ENCODE measurements at regions not wholly inside any gene's neighbourhood (a gene's known extent, or its start where the extent isn't known, plus 50 kb on each side); places are given as distances from the start of the nearest gene placed in this dataset.

GRCh38 chr11:26792941-26793340 is 71.1 kb upstream of the SLC5A12 start:
- ChIA-PET SMC1A (ENCODE audit: uncharacterized antibody, unreplicated experiment) (no interaction called here), CTCF (no interaction called here), RAD21 (ENCODE audit: unreplicated experiment) (no interaction called here), POLR2A (no interaction called here)
- Histone ChIP-seq H3K4me3 (no peak overlapping the region), H2AFZ (ENCODE audit: control insufficient read depth, low read depth, low read length) (no peak overlapping the region), H3K4me1 (ENCODE audit: control insufficient read depth, insufficient read depth, low read length) (no peaks in the 10 kb centered on the region), H3K9ac (ENCODE audit: control insufficient read depth, insufficient read depth, low read length) (no peak overlapping the region), H3K79me2 (ENCODE audit: control insufficient read depth, insufficient read depth, low read length) (no peaks in the 10 kb centered on the region), H3K27me3 (replicated peaks in 1 of 2; ENCODE audit: control insufficient read depth in 2 of 2, insufficient read depth in 2 of 2, low read length in 1 of 2) (no peaks in the 10 kb centered on the region), H4K20me1 (ENCODE audit: control insufficient read depth, insufficient read depth) (no peaks in the 10 kb centered on the region), H3K9me3 (replicated peaks; ENCODE audit: control insufficient read depth, insufficient read depth, low read length) (no peaks in the 10 kb centered on the region), H3K36me3 (ENCODE audit: control insufficient read depth in 2 of 2, insufficient read depth in 2 of 2, low read length in 1 of 2) (no peaks in the 10 kb centered on the region), H3K4me2 (ENCODE audit: control insufficient read depth, insufficient read depth) (no peak overlapping the region), H3K27ac (ENCODE audit: control insufficient read depth, insufficient read depth) (no peak overlapping the region)
- ATAC-seq (no peak), DNase-seq (ENCODE audit: low read depth, low spot score) (no peak), FAIRE-seq (no peak)
- in situ Hi-C loops (cut with MboI), result no loop called here
- intact Hi-C loops (cut with micrococcal nuclease; ENCODE audit: unreplicated experiment), result no loop called here
- no TSS peak for BruUV-seq (replicated peaks)
- no peak for TF ChIP-seq NFYB (IDR thresholded peaks at IDR 0.05; ENCODE audit: insufficient read depth, low read depth, low read length)
- TF ChIP-seq KAT2A (conservative IDR thresholded peaks at IDR 0.05; ENCODE audit: control insufficient read depth, low read depth, low read length), result no peak

GRCh38 chr11:26793487-26793886 is 71.6 kb upstream of the SLC5A12 start:
- POLR2A ChIA-PET, result no interaction called here
- intact Hi-C loops (cut with micrococcal nuclease; ENCODE audit: unreplicated experiment), result no loop called here

More at GRCh38 chr11:26793487-26793886, 71.6 kb upstream of the SLC5A12 start:
- RAD21 ChIA-PET (ENCODE audit: unreplicated experiment), result no interaction called here
- H3K9ac ChIP-seq (ENCODE audit: control insufficient read depth, insufficient read depth, low read length), result no peak overlapping the region
- TF ChIP-seq ZBTB40 (IDR thresholded peaks at IDR 0.05; ENCODE audit: borderline replicate concordance) (no peak), RUNX3 (IDR thresholded peaks at IDR 0.05; ENCODE audit: low read length) (no peak), BCL11A (IDR thresholded peaks at IDR 0.05; ENCODE audit: low read depth, low read length) (no peak), POU2F2 (IDR thresholded peaks at IDR 0.05; ENCODE audit: borderline replicate concordance, low read depth, low read length) (no peak)
- TF ChIP-seq, protein P1, sequence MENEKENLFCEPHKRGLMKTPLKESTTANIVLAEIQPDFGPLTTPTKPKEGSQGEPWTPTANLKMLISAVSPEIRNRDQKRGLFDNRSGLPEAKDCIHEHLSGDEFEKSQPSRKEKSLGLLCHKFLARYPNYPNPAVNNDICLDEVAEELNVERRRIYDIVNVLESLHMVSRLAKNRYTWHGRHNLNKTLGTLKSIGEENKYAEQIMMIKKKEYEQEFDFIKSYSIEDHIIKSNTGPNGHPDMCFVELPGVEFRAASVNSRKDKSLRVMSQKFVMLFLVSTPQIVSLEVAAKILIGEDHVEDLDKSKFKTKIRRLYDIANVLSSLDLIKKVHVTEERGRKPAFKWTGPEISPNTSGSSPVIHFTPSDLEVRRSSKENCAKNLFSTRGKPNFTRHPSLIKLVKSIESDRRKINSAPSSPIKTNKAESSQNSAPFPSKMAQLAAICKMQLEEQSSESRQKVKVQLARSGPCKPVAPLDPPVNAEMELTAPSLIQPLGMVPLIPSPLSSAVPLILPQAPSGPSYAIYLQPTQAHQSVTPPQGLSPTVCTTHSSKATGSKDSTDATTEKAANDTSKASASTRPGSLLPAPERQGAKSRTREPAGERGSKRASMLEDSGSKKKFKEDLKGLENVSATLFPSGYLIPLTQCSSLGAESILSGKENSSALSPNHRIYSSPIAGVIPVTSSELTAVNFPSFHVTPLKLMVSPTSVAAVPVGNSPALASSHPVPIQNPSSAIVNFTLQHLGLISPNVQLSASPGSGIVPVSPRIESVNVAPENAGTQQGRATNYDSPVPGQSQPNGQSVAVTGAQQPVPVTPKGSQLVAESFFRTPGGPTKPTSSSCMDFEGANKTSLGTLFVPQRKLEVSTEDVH (IDR thresholded peaks at IDR 0.05; ENCODE audit: low read depth, partially characterized antibody), result no peak
- TF ChIP-seq, protein P2, sequence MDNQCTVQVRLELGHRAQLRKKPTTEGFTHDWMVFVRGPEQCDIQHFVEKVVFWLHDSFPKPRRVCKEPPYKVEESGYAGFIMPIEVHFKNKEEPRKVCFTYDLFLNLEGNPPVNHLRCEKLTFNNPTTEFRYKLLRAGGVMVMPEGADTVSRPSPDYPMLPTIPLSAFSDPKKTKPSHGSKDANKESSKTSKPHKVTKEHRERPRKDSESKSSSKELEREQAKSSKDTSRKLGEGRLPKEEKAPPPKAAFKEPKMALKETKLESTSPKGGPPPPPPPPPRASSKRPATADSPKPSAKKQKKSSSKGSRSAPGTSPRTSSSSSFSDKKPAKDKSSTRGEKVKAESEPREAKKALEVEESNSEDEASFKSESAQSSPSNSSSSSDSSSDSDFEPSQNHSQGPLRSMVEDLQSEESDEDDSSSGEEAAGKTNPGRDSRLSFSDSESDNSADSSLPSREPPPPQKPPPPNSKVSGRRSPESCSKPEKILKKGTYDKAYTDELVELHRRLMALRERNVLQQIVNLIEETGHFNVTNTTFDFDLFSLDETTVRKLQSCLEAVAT (IDR thresholded peaks at IDR 0.05), result no peak
- no peaks in the 10 kb centered on the region for H3K36me3 ChIP-seq (ENCODE audit: control insufficient read depth in 2 of 2, insufficient read depth in 2 of 2, low read length in 1 of 2)
- H3K4me1 ChIP-seq (ENCODE audit: control insufficient read depth, insufficient read depth, low read length), result no peaks in the 10 kb centered on the region
- no peak for ATAC-seq
- WGBS (ENCODE audit: insufficient coverage, insufficient replicate concordance, low lambda C conversion rate, missing lambda C conversion rate), result 57% methylated on average over 3 of the region's 3 CpGs
- H3K27ac ChIP-seq (ENCODE audit: control insufficient read depth, insufficient read depth), result no peak overlapping the region
- in situ Hi-C loops (cut with MboI), result no loop called here
- H3K27me3 ChIP-seq (replicated peaks in 1 of 2; ENCODE audit: control insufficient read depth in 2 of 2, insufficient read depth in 2 of 2, low read length in 1 of 2), result no peaks in the 10 kb centered on the region
- FAIRE-seq, result no peak
- H4K20me1 ChIP-seq (ENCODE audit: control insufficient read depth, insufficient read depth), result no peaks in the 10 kb centered on the region
- no peak for DNase-seq (ENCODE audit: low read depth, low spot score)
- H3K4me3 ChIP-seq, result no peak overlapping the region
- H3K79me2 ChIP-seq (ENCODE audit: control insufficient read depth, insufficient read depth, low read length), result no peaks in the 10 kb centered on the region
- SMC1A ChIA-PET (ENCODE audit: uncharacterized antibody, unreplicated experiment), result no interaction called here
- CTCF ChIA-PET, result no interaction called here
- H3K4me2 ChIP-seq (ENCODE audit: control insufficient read depth, insufficient read depth), result no peak overlapping the region
- H3K9me3 ChIP-seq (replicated peaks; ENCODE audit: control insufficient read depth, insufficient read depth, low read length), result no peaks in the 10 kb centered on the region
- H2AFZ ChIP-seq (ENCODE audit: control insufficient read depth, low read depth, low read length), result no peak overlapping the region
- no TSS peak for BruUV-seq (replicated peaks)

Measured in GM12878 (cell line).